ENCODE measurements at regions not wholly inside any gene's neighbourhood (a gene's known extent, or its start where the extent isn't known, plus 50 kb on each side); places are given as distances from the start of the nearest gene placed in this dataset.

DNA sequence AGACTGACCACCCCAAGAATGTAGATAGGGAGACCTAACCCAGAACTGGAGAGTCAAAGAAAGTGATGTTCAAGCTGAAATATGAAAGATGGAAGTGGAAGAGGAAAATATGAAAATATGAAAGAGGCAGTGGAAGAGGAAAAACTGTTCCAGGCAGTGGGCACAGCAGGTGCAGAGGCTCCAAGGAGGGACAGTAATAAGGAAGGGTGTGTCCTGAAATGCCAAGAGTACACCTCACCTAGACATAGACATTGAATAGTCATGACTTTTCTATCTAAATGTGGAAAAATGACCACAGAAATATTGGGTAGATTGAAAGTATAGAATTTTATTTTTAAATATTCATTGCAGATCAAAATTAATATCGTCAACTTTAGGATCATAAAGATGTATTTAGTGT, 161.7 kb upstream of the USP24 start:
- DNase-seq = no peak
- Mint-ChIP-seq H3K27me3 (no peaks in the 10 kb centered on the region), H3K4me3 (no peak overlapping the region), H3K36me3 (no peaks in the 10 kb centered on the region), H3K27ac (no peak overlapping the region), H3K4me1 (peaks cover 11 to 13% (median 12%) of the 10 kb centered on the region in 3 donors), H3K9me3 (no peaks in the 10 kb centered on the region)
- H3K4me1 ChIP-seq (ENCODE audit: control insufficient read depth in 1 of 2, extremely low read depth in 1 of 2, insufficient read depth in 2 of 2, low read length in 2 of 2) = no peaks in the 10 kb centered on the region
- peaks cover 0 to 4% of the 10 kb centered on the region in 2 experiments for H3K27me3 ChIP-seq (replicated peaks in 1 of 2; ENCODE audit: control insufficient read depth in 2 of 2, extremely low read depth in 1 of 2, insufficient read depth in 2 of 2, low read length in 1 of 2)
- no CpG with 5 or more reads among the region's 1 CpG for WGBS (ENCODE audit: insufficient coverage)
- no peaks in the 10 kb centered on the region for H3K36me3 ChIP-seq (ENCODE audit: control insufficient read depth in 2 of 2, extremely low read depth in 1 of 2, insufficient read depth in 1 of 2, low read length in 1 of 2)
- no peak for ATAC-seq (replicated peaks in 1 of 4)
- ChIA-PET POLR2A (no interaction called here), CTCF (no interaction called here)
- no peaks in the 10 kb centered on the region for H3K9me3 ChIP-seq
- H3K4me3 ChIP-seq (ENCODE audit: control insufficient read depth in 1 of 2, extremely low read depth in 1 of 2, low read length in 1 of 2) = no peak overlapping the region
- H3K27ac ChIP-seq (ENCODE audit: low read length) = no peak overlapping the region

DNA sequence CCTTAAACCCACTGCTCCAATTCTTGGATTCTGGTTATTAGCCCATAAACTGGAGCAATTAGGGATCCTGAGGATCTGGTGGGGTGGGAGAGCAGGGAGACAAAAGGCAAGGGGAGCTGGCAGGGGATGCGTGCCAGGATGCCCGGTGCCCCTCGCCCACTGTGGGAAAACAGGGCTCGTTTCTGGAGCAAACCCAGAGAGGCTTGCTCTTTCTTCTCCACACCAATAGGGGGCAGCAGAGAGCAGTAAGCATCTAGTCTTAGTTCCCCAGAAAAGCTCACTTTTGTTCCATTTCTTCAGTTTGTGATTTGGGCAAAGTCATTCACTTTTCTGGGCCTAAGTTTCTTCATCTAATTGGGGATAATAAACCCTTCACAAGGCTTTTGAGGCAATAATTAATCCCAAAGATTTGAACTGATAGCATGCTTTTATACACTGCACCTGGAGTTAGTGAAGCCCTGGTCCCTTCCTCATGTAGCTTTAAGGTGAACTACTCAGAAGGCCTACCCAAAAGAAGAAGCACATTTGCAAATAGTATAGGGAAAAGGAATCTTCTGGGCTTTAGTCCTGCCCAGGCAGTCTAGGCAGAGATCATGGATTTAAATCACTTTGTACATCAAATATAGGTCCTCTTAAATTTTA, 160.6 kb upstream of the USP24 start:
- CTCF ChIA-PET = interaction anchor here in 1 of 2 donors (1.4 kb wide), 1 partner anchor 8 kb away, joined by 4 read pairs; no protein-coding TSS in a partner anchor
- Mint-ChIP-seq H3K27ac (no peak overlapping the region), H3K36me3 (no peaks in the 10 kb centered on the region), H3K4me3 (no peak overlapping the region), H3K27me3 (no peaks in the 10 kb centered on the region), H3K9me3 (no peaks in the 10 kb centered on the region), H3K4me1 (peaks cover 11 to 13% (median 12%) of the 10 kb centered on the region in 3 donors)
- H3K36me3 ChIP-seq (ENCODE audit: control insufficient read depth in 2 of 2, extremely low read depth in 1 of 2, insufficient read depth in 1 of 2, low read length in 1 of 2) = no peaks in the 10 kb centered on the region
- DNase-seq (peak in 12 of 35 experiments; percentile 3 to 58 (median 8)), ATAC-seq (replicated peaks in 1 of 4) (no peak)
- no peak overlapping the region for H3K4me3 ChIP-seq (ENCODE audit: control insufficient read depth in 1 of 2, extremely low read depth in 1 of 2, low read length in 1 of 2)
- no peaks in the 10 kb centered on the region for H3K4me1 ChIP-seq (ENCODE audit: control insufficient read depth in 1 of 2, extremely low read depth in 1 of 2, insufficient read depth in 2 of 2, low read length in 2 of 2)
- WGBS (ENCODE audit: insufficient coverage) = 25% methylated on average over 2 of the region's 4 CpGs
- H3K27me3 ChIP-seq (replicated peaks in 1 of 2; ENCODE audit: control insufficient read depth in 2 of 2, extremely low read depth in 1 of 2, insufficient read depth in 2 of 2, low read length in 1 of 2) = peaks cover 0 to 4% of the 10 kb centered on the region in 2 experiments
- H3K9me3 ChIP-seq = no peaks in the 10 kb centered on the region
- POLR2A ChIA-PET = no interaction called here
- H3K27ac ChIP-seq (ENCODE audit: low read length) = no peak overlapping the region

DNA sequence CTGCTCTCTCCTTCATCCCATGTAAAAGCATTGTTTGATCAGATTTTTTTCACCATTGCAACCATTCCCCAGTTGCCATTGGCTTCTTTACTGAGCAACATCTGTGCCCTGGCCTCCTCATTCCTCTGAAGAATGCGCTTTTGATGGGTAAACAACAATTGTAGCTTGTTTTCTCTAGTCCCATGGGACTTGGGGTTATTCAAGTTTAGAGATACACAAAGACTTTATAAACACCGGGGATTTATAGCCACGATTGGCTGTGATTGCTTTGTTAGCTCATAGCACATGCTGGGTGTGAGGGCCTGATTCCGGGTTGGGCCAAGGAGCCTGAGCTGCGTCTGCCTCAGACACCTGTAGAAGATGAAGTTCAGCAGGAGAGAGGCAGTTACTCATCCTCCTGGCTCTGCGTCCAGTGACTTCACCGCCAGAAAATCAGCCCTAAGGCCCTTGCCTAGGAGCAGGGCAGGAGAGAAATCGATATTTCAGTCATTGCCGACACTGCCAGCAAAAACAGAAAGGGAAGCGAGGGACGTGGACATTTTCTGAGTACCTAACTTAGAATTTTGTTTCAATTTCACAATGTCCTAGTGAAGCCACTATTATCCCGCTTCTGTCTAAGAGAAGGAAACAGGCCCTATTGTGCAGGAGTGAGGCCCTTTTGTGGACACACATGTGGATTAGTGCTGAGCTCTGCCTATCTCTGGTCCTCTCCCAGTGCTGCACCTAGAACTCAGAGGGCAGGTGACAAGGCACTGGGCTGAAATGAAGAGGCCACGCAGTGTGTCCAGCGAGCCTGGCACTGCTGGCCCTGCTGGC, 159.8 kb upstream of the USP24 start:
- WGBS (ENCODE audit: insufficient coverage) = 92% methylated on average over 10 of the region's 14 CpGs
- CTCF ChIA-PET = interaction anchor here in 1 of 2 donors (1.4 kb wide), 1 partner anchor 9 kb away, joined by 4 read pairs; no protein-coding TSS in a partner anchor
- no peak for ATAC-seq (replicated peaks in 1 of 4)

DNA sequence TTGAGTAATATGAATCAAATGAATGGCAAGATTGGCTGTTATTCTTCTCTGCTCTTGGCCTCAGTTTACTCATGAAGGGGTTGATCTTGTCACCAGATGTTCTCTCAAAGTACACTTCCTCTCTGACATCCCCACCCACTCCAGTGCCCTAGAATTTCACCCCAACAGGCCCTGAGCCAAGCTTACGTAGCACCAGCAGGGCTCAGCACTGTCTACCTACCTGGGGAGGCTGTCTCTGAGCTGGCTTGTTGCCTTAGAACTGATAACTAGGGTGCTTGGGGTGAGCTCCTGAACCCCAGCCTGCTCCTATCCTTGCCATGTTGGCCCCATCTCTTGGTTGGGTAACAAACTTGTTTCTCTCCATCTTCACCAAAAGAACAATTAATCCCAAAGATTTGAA, 159.1 kb upstream of the USP24 start:
- no peaks in the 10 kb centered on the region for H3K36me3 Mint-ChIP-seq
- no peak overlapping the region for H3K4me3 Mint-ChIP-seq
- Histone ChIP-seq H3K4me1 (ENCODE audit: control insufficient read depth in 1 of 2, extremely low read depth in 1 of 2, insufficient read depth in 2 of 2, low read length in 2 of 2) (no peaks in the 10 kb centered on the region), H3K27ac (ENCODE audit: low read length) (no peak overlapping the region), H3K9me3 (no peaks in the 10 kb centered on the region), H3K36me3 (ENCODE audit: control insufficient read depth in 2 of 2, extremely low read depth in 1 of 2, insufficient read depth in 1 of 2, low read length in 1 of 2) (no peaks in the 10 kb centered on the region), H3K27me3 (replicated peaks in 1 of 2; ENCODE audit: control insufficient read depth in 2 of 2, extremely low read depth in 1 of 2, insufficient read depth in 2 of 2, low read length in 1 of 2) (peaks cover 0 to 4% of the 10 kb centered on the region in 2 experiments), H3K4me3 (ENCODE audit: control insufficient read depth in 1 of 2, extremely low read depth in 1 of 2, low read length in 1 of 2) (no peak overlapping the region)
- POLR2A ChIA-PET = no interaction called here
- DNase-seq (no peak), ATAC-seq (replicated peaks in 1 of 4) (no peak)
- peaks cover 8 to 10% (median 9%) of the 10 kb centered on the region in 3 donors for H3K4me1 Mint-ChIP-seq
- H3K9me3 Mint-ChIP-seq = peaks cover 0 to 4% (median 0%) of the 10 kb centered on the region in 3 donors
- H3K27ac Mint-ChIP-seq = no peak overlapping the region
- WGBS (ENCODE audit: insufficient coverage) = no CpG with 5 or more reads among the region's 1 CpG
- CTCF ChIA-PET = no interaction called here
- H3K27me3 Mint-ChIP-seq = peaks cover 0 to 5% of the 10 kb centered on the region in 2 donors

More for the DNA sequence above, 159.8 kb upstream of the USP24 start:
- H3K4me1 ChIP-seq (ENCODE audit: control insufficient read depth in 1 of 2, extremely low read depth in 1 of 2, insufficient read depth in 2 of 2, low read length in 2 of 2) = no peaks in the 10 kb centered on the region
- POLR2A ChIA-PET = no interaction called here
- no peaks in the 10 kb centered on the region for H3K9me3 ChIP-seq
- Mint-ChIP-seq H3K9me3 (no peaks in the 10 kb centered on the region), H3K4me3 (no peak overlapping the region), H3K4me1 (peaks cover 11 to 13% (median 12%) of the 10 kb centered on the region in 3 donors), H3K36me3 (no peaks in the 10 kb centered on the region), H3K27ac (no peak overlapping the region), H3K27me3 (no peaks in the 10 kb centered on the region)
- H3K27ac ChIP-seq (ENCODE audit: low read length) = no peak overlapping the region
- H3K27me3 ChIP-seq (replicated peaks in 1 of 2; ENCODE audit: control insufficient read depth in 2 of 2, extremely low read depth in 1 of 2, insufficient read depth in 2 of 2, low read length in 1 of 2) = peaks cover 0 to 4% of the 10 kb centered on the region in 2 experiments
- H3K36me3 ChIP-seq (ENCODE audit: control insufficient read depth in 2 of 2, extremely low read depth in 1 of 2, insufficient read depth in 1 of 2, low read length in 1 of 2) = no peaks in the 10 kb centered on the region
- H3K4me3 ChIP-seq (ENCODE audit: control insufficient read depth in 1 of 2, extremely low read depth in 1 of 2, low read length in 1 of 2) = no peak overlapping the region
- no peak for DNase-seq

DNA sequence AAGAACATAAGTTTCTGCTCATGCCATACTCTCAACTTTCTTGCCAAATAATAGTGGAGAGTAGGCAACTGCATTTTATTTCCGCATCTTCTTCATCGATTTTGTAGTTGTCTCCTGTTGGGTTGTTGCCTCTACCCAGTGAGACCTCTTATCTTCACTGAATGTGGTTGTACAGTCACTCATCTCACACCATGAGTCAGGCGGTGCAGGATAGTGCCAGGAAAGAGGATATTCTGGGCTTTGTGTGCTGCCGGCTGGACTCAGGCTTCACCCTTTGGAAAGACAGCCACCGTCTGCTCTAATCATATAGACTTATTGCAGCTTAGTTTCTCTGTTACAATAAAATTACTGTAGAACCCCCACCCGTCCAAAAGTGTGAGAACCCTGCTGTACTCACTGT, 154.3 kb upstream of the USP24 start:
- Mint-ChIP-seq H3K4me1 (no peaks in the 10 kb centered on the region), H3K27me3 (peaks cover 0 to 5% of the 10 kb centered on the region in 2 donors), H3K36me3 (no peaks in the 10 kb centered on the region), H3K9me3 (peaks cover 0 to 4% (median 0%) of the 10 kb centered on the region in 3 donors), H3K27ac (no peak overlapping the region), H3K4me3 (no peak overlapping the region)
- no peaks in the 10 kb centered on the region for H3K4me1 ChIP-seq (ENCODE audit: control insufficient read depth in 1 of 2, extremely low read depth in 1 of 2, insufficient read depth in 2 of 2, low read length in 2 of 2)
- no peak overlapping the region for H3K27ac ChIP-seq (ENCODE audit: low read length)
- ChIA-PET CTCF (no interaction called here), POLR2A (no interaction called here)
- H3K27me3 ChIP-seq (replicated peaks in 1 of 2; ENCODE audit: control insufficient read depth in 2 of 2, extremely low read depth in 1 of 2, insufficient read depth in 2 of 2, low read length in 1 of 2) = no peaks in the 10 kb centered on the region
- DNase-seq (no peak), ATAC-seq (replicated peaks in 1 of 4) (no peak)
- H3K4me3 ChIP-seq (ENCODE audit: control insufficient read depth in 1 of 2, extremely low read depth in 1 of 2, low read length in 1 of 2) = no peak overlapping the region
- no peaks in the 10 kb centered on the region for H3K9me3 ChIP-seq
- no peaks in the 10 kb centered on the region for H3K36me3 ChIP-seq (ENCODE audit: control insufficient read depth in 2 of 2, extremely low read depth in 1 of 2, insufficient read depth in 1 of 2, low read length in 1 of 2)
- WGBS (ENCODE audit: insufficient coverage) = no CpG with 5 or more reads among the region's 6 CpGs

DNA sequence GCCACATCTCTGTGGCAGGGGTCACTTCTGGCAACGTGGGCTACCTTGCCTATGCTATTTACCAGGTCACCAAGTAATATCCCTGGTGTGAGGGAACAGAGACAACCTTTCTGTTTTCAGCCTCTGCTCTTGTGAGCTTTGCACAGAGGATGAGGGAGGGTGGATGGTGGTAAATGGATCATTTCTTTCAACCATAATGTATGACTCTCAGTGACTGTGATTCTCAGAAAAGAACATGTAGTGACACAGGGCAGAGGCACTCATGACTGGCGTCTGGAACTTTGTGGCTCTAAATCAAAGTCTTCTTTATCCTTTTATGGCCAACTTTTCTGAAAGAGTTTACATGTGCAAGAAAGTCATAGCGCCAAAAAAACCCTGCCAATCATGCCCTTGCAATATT, 153.5 kb upstream of the USP24 start:
- no peak for DNase-seq
- H3K9me3 Mint-ChIP-seq = peaks cover 0 to 4% (median 0%) of the 10 kb centered on the region in 3 donors
- no peak for ATAC-seq (replicated peaks in 1 of 4)
- H3K27ac Mint-ChIP-seq = no peak overlapping the region
- Histone ChIP-seq H3K36me3 (ENCODE audit: control insufficient read depth in 2 of 2, extremely low read depth in 1 of 2, insufficient read depth in 1 of 2, low read length in 1 of 2) (no peaks in the 10 kb centered on the region), H3K4me1 (ENCODE audit: control insufficient read depth in 1 of 2, extremely low read depth in 1 of 2, insufficient read depth in 2 of 2, low read length in 2 of 2) (no peaks in the 10 kb centered on the region), H3K27ac (ENCODE audit: low read length) (no peak overlapping the region), H3K9me3 (no peaks in the 10 kb centered on the region), H3K4me3 (ENCODE audit: control insufficient read depth in 1 of 2, extremely low read depth in 1 of 2, low read length in 1 of 2) (no peak overlapping the region), H3K27me3 (replicated peaks in 1 of 2; ENCODE audit: control insufficient read depth in 2 of 2, extremely low read depth in 1 of 2, insufficient read depth in 2 of 2, low read length in 1 of 2) (no peaks in the 10 kb centered on the region)
- CTCF ChIA-PET = no interaction called here
- H3K36me3 Mint-ChIP-seq = no peaks in the 10 kb centered on the region
- POLR2A ChIA-PET = no interaction called here
- no CpG with 5 or more reads among the region's 3 CpGs for WGBS (ENCODE audit: insufficient coverage)
- peaks cover 0 to 2% (median 1%) of the 10 kb centered on the region in 3 donors for H3K4me1 Mint-ChIP-seq
- no peak overlapping the region for H3K4me3 Mint-ChIP-seq
- peaks cover 0 to 5% of the 10 kb centered on the region in 2 donors for H3K27me3 Mint-ChIP-seq
